H1 (cell line): ENCODE measurements at regions not wholly inside any gene's neighbourhood (a gene's known extent, or its start where the extent isn't known, plus 50 kb on each side); places are given as distances from the start of the nearest gene placed in this dataset.

Experiments used
- ATF2 ChIP-seq: IDR thresholded peaks from 2 replicates; pipeline ENCODE4 v1.6.1; 2012; ENCODE audit warnings: low read length, inconsistent platforms
- CBX5 ChIP-seq: fragments of 300-800, 300-1000 bp; sonication (generic); IDR thresholded peaks from 2 replicates; pipeline ENCODE4 v1.7.1; 2016; ENCODE audit warnings: antibody characterized with exemption, low read length, low read depth
- CREB1 ChIP-seq: IDR thresholded peaks from 2 replicates; pipeline ENCODE4 v1.6.1; 2012; ENCODE audit warnings: inconsistent platforms
- CTCF ChIP-seq, 3 experiments: IDR thresholded peaks; 1 replicate in 2 of 3; 2 replicates in 1 of 3; pipeline versions ENCODE4 v1.5.1 to v1.6.1; 2011; ENCODE audit warnings: low read length in 3 of 3, mild to moderate bottlenecking in 3 of 3, inconsistent platforms in 2 of 3, low read depth in 1 of 3, moderate library complexity in 1 of 3; ENCODE audit not compliant: insufficient read depth in 1 of 3; ENCODE audit errors: control extremely low read depth in 1 of 3
- JUN ChIP-seq: IDR thresholded peaks from 2 replicates; pipeline ENCODE4 v1.6.1; 2011; ENCODE audit warnings: low read depth, mild to moderate bottlenecking, improper control_type of control experiment, low read length
- MAX ChIP-seq: IDR thresholded peaks from 2 replicates; pipeline ENCODE4 v1.6.1; 2012; ENCODE audit warnings: inconsistent platforms
- RAD21 ChIP-seq, 2 experiments: IDR thresholded peaks in 1 of 2; conservative IDR thresholded peaks in 1 of 2; 2 replicates each; pipeline ENCODE4 v1.6.1; 2011; ENCODE audit warnings: low read depth in 2 of 2, low read length in 2 of 2, improper control_type of control experiment in 1 of 2, inconsistent platforms in 1 of 2, mild to moderate bottlenecking in 1 of 2, moderate library complexity in 1 of 2
- SP4 ChIP-seq: IDR thresholded peaks from 2 replicates; pipeline ENCODE4 v1.6.1; 2012; ENCODE audit warnings: low read length, inconsistent platforms
- TAF1 ChIP-seq: IDR thresholded peaks from 2 replicates; pipeline ENCODE4 v1.6.1; 2011; ENCODE audit warnings: mild to moderate bottlenecking, low read depth, low read length

- no peak for TF ChIP-seq CTCF (IDR thresholded peaks at IDR 0.05; ENCODE audit: control extremely low read depth in 1 of 3, insufficient read depth in 1 of 3, low read depth in 1 of 3, low read length in 3 of 3)
- no peak for TF ChIP-seq JUN
- TF ChIP-seq MAX: no peak
- no peak for TF ChIP-seq SP4
- TF ChIP-seq RAD21 (IDR thresholded peaks at IDR 0.05 in 1 of 2, conservative IDR thresholded peaks at IDR 0.05 in 1 of 2; ENCODE audit: low read depth in 2 of 2, low read length in 2 of 2): no peak
- TF ChIP-seq CREB1: no peak
- no peak for TF ChIP-seq CBX5
- TF ChIP-seq TAF1: no peak
- no peak for TF ChIP-seq ATF2
Measured at GRCh38 chr1:233549917-233550316, 64.0 kb upstream of the KCNK1 start.
